Heart left ventricle (tissue), 16 donors: ENCODE measurements at regions not wholly inside any gene's neighbourhood (a gene's known extent, or its start where the extent isn't known, plus 50 kb on each side); places are given as distances from the start of the nearest gene placed in this dataset.

Source experiments
- ATAC-seq, 4 donors: fragments of 200-7000 bp; cut with Tn5 transposase; one replicate each; pipeline ENCODE4 v1.9.1; 2020 to 2022; ENCODE audit warnings: moderate library complexity in 4 of 4, mild to moderate bottlenecking in 3 of 4, moderate number of reproducible peaks in 1 of 4
- DNase-seq, 5 donors: peaks; one replicate each; pipeline ENCODE4 v3.0.0-alpha.2; 2020
- H3K27ac ChIP-seq, 12 donors: fragments of 200-600 bp; sonication (generic) in 4 of 12; one replicate each; pipeline versions ENCODE4 v1.5.0 to v1.8.0; 2016 to 2022; ENCODE audit warnings: mild to moderate bottlenecking in 2 of 12
- H3K27me3 ChIP-seq, 9 donors: fragments of 200-600 bp; sonication (generic) in 2 of 9; one replicate each; pipeline versions ENCODE4 v1.5.1 to v1.8.0; 2016 to 2022; ENCODE audit warnings: mild to moderate bottlenecking in 3 of 9
- H3K36me3 ChIP-seq, 9 donors: fragments of 200-600 bp; sonication (generic) in 2 of 9; one replicate each; pipeline versions ENCODE4 v1.5.0 to v1.8.0; 2018 to 2022; ENCODE audit warnings: mild to moderate bottlenecking in 2 of 9
- H3K4me1 ChIP-seq, 12 donors: fragments of 200-600 bp; sonication (generic) in 4 of 12; one replicate each; pipeline versions ENCODE4 v1.5.0 to v1.8.0; 2016 to 2022; ENCODE audit warnings: mild to moderate bottlenecking in 3 of 12
- H3K4me3 ChIP-seq, 12 donors: fragments of 200-600 bp; sonication (generic) in 4 of 12; one replicate each; pipeline versions ENCODE4 v1.5.0 to v1.8.0; 2017 to 2022; ENCODE audit warnings: mild to moderate bottlenecking in 9 of 12, moderate library complexity in 4 of 12
- H3K9me3 ChIP-seq, 12 donors: fragments of 200-600 bp; sonication (generic) in 4 of 12; one replicate each; pipeline versions ENCODE4 v1.5.0 to v1.8.0; 2016 to 2022; ENCODE audit warnings: mild to moderate bottlenecking in 1 of 12
- POLR2A ChIP-seq, 2 donors: fragments of 450-650 bp; IDR thresholded peaks; one replicate each; pipeline ENCODE4 v1.6.1; 2017; ENCODE audit warnings: antibody characterized with exemption in 2 of 2, mild to moderate bottlenecking in 2 of 2, moderate library complexity in 2 of 2
- WGBS, 4 donors: extraction: QIAGEN DNeasy Blood & Tissue Kit in 2 of 4; methylation state at CpG; one replicate each; pipeline versions ENCODE4 v1.1.5 to v1.1.7; 2013 to 2018; 5-methylcytosine and 5-hydroxymethylcytosine counted together
- intact Hi-C, 10 donors: fragments of 100-400 bp; cut with DNase I; formaldehyde crosslinking; loops; one replicate each; pipeline versions ENCODE4 v1.11.1 to v1.14.2; 2022
- TF ChIP-seq, protein P1 (sequence below), 12 donors: fragments of 200-600 bp; sonication (generic) in 4 of 12; IDR thresholded peaks; one replicate each; pipeline versions ENCODE4 v1.5.0 to v1.8.0; 2018 to 2022; ENCODE audit warnings: antibody characterized with exemption in 12 of 12, mild to moderate bottlenecking in 5 of 12
- donor health status: ischemic (EF 13 %, LVEDD 7.1; RV severe dilation, severe dysfunction).
- donor health status: healthy with polysubstance abuse.
- donor health status: DM: no; HTN: yes; CAD: no.
- donor health status: DM: no; HTN: no; CAD: no.
- donor health status: ischemic (EF 25% LVEDD 6.9; RV normal size, moderate dysfunction).
- donor health status: ischemic (EF 25% LVEDD 5.7; RV mildly dilated, moderate dysfunction).
- donor health status: healthy.
- donor health status: DM: yes; HTN: yes; CAD: no.
- donor health status: ischemic (EF 35%, LVEDD 5.7; RV mildly dilated, moderate dysfunction).
- donor health status: nonischemic (EF 11% LVEDD 7.7; RV severe dilation, severe dysfunction).
- donor health status: DM: yes; HTN: yes; CAD: no.
- donor health status: PGD.
- donor health status: ischemic (EF 29% LVEDD 5.4; RV normal size, mild dysfunction).
- donor health status: nonischemic (EF 23%, LVEDD 6.1; RV moderate dilation, normal function).

DNA sequence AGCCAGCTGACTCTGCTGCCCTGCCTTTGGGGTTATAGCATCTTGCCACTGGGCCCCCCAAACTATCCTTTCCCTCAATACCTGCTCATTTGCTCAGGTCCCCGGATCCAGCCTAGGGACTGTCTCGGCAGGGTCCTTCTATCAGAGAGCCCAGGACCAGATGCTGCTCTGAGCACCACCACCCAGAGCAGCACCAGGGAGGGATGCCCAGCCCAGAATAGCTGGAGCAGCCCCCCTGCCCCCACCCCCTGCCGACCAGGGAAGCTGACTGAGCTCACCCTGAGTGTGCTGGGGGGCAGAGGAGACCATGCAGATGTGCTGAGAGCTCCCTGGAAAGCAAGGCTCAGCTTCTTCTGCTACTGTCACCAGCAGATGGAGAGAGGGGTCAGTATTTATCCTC is 103.6 kb upstream of the IGSF1 start:
- ATAC-seq (no peak), DNase-seq (no peak)
- WGBS, 4 donors: 54 to 79% (median 74%) methylated on average over 3 of the region's 3 CpGs
- Histone ChIP-seq H3K36me3 (no peaks in the 10 kb centered on the region), H3K9me3 (peaks cover 0 to 18% (median 0%) of the 10 kb centered on the region in 12 donors), H3K27me3 (peaks cover 0 to 9% (median 0%) of the 10 kb centered on the region in 9 donors), H3K4me1 (no peaks in the 10 kb centered on the region), H3K4me3 (no peak overlapping the region), H3K27ac (no peak overlapping the region)
- TF ChIP-seq, protein P1, sequence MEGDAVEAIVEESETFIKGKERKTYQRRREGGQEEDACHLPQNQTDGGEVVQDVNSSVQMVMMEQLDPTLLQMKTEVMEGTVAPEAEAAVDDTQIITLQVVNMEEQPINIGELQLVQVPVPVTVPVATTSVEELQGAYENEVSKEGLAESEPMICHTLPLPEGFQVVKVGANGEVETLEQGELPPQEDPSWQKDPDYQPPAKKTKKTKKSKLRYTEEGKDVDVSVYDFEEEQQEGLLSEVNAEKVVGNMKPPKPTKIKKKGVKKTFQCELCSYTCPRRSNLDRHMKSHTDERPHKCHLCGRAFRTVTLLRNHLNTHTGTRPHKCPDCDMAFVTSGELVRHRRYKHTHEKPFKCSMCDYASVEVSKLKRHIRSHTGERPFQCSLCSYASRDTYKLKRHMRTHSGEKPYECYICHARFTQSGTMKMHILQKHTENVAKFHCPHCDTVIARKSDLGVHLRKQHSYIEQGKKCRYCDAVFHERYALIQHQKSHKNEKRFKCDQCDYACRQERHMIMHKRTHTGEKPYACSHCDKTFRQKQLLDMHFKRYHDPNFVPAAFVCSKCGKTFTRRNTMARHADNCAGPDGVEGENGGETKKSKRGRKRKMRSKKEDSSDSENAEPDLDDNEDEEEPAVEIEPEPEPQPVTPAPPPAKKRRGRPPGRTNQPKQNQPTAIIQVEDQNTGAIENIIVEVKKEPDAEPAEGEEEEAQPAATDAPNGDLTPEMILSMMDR (IDR thresholded peaks at IDR 0.05): no peak
- TF ChIP-seq POLR2A (IDR thresholded peaks at IDR 0.05): no peak
- intact Hi-C loops: no loop called here

DNA sequence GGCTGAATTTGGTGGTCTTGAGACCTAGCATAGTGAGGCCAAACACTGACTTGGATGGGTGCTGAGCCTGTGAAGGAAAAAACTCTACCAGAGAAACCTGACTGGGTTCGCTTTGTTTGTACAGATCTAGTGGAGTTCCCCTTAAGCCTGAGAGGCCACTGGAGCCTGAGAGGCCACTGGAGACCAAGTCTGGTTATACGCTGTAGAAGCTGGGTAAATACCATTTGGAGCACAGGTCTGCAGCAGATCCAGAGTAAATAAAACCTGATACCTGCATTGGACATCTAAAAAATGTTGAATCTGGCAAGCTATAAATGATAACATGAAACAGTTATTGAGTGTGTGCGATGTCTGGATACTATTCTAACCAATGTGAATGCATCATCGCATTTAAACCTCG is 104.3 kb upstream of the IGSF1 start:
- ATAC-seq (no peak), DNase-seq (no peak)
- Histone ChIP-seq H3K9me3 (peaks cover 0 to 10% (median 0%) of the 10 kb centered on the region in 12 donors), H3K4me3 (no peak overlapping the region), H3K27ac (no peak overlapping the region), H3K4me1 (no peaks in the 10 kb centered on the region), H3K36me3 (no peaks in the 10 kb centered on the region), H3K27me3 (peaks cover 0 to 9% (median 0%) of the 10 kb centered on the region in 9 donors)
- 69 to 89% (median 83%) methylated on average over 5 of the region's 5 CpGs for WGBS, 4 donors
- TF ChIP-seq, protein P1 (IDR thresholded peaks at IDR 0.05): no peak
- TF ChIP-seq POLR2A (IDR thresholded peaks at IDR 0.05): no peak
- intact Hi-C loops: no loop called here

- DNase-seq (no peak), ATAC-seq (no peak)
- no peak for TF ChIP-seq POLR2A (IDR thresholded peaks at IDR 0.05)
- TF ChIP-seq, protein P1 (IDR thresholded peaks at IDR 0.05): no peak
- intact Hi-C loops: no loop called here
- Histone ChIP-seq H3K36me3 (no peaks in the 10 kb centered on the region), H3K9me3 (peaks cover 0 to under 1% (median 0%) of the 10 kb centered on the region in 12 donors), H3K27ac (no peak overlapping the region), H3K4me3 (no peak overlapping the region), H3K4me1 (no peaks in the 10 kb centered on the region), H3K27me3 (peaks cover 0 to 9% (median 0%) of the 10 kb centered on the region in 9 donors)
- 26 to 67% (median 54%) methylated on average over 2 of the region's 2 CpGs for WGBS, 4 donors
Observed at GRCh38 chrX:131394384-131394783, 105.3 kb upstream of the IGSF1 start.

DNA sequence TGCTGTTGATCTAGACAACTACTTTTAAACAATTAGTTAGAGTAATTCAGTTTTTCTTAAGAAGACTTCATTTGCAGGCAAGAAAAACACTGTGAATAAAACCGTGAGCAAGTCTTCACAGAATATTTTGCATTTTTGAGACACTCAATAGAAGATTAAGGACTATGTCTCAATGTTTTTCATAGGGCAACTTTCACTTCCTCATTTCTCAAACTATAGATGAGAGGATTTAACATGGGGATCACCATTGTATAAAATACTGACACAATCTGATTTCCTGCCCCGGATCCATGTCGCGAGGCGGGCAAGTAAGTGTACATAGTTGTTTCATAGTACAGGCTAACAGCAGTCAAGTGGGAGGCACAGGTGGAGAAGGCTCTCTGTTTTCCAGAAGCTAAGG is 108.8 kb upstream of the IGSF1 start:
- H3K4me3 ChIP-seq: no peak overlapping the region

More for the DNA sequence above, 108.8 kb upstream of the IGSF1 start:
- intact Hi-C loops: no loop called here
- Histone ChIP-seq H3K9me3 (no peaks in the 10 kb centered on the region), H3K27me3 (peaks cover 0 to 9% (median 0%) of the 10 kb centered on the region in 9 donors), H3K27ac (no peak overlapping the region), H3K36me3 (no peaks in the 10 kb centered on the region), H3K4me1 (no peaks in the 10 kb centered on the region)
- TF ChIP-seq, protein P1 (IDR thresholded peaks at IDR 0.05): no peak
- no peak for TF ChIP-seq POLR2A (IDR thresholded peaks at IDR 0.05)
- DNase-seq (no peak), ATAC-seq (no peak)
- WGBS, 4 donors: 85 to 93% (median 87%) methylated on average over 5 of the region's 5 CpGs
